C4-2B (cell line): ENCODE measurements at regions not wholly inside any gene's neighbourhood (a gene's known extent, or its start where the extent isn't known, plus 50 kb on each side); places are given as distances from the start of the nearest gene placed in this dataset.

Experiments used
- H3K27ac ChIP-seq: fragments of 450-650 bp; 2 replicates; pipeline ENCODE4 v1.5.1; 2017
- ZFX ChIP-seq: fragments of 450-650 bp; IDR thresholded peaks from 2 replicates; pipeline ENCODE4 v1.6.1; 2017
- TF ChIP-seq, protein P1 (sequence below): fragments of 450-650 bp; conservative IDR thresholded peaks from 2 replicates; pipeline ENCODE4 v1.5.1; 2017; ENCODE audit warnings: mild to moderate bottlenecking

DNA sequence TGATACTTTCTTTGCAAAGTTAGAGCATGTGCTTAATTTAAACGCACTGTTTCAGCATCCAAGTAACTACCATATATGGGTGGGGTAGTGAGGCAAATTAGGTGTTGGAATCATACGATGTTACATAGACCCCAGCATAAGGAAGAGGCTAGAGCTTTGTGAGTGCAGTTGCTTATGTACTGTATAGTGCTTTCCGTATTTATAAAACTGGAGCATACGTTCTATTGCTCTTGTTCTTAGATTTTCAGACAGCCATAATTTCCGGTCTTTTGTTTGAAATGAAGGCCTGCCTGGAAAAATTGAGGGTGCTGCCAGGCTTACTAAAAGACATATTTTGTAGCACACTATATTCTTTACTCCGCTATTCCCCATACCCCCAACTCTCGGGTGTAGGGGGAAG lies 335.7 kb downstream of the FOXG1 start:
- no peak overlapping the region for H3K27ac ChIP-seq
- TF ChIP-seq, protein P1, sequence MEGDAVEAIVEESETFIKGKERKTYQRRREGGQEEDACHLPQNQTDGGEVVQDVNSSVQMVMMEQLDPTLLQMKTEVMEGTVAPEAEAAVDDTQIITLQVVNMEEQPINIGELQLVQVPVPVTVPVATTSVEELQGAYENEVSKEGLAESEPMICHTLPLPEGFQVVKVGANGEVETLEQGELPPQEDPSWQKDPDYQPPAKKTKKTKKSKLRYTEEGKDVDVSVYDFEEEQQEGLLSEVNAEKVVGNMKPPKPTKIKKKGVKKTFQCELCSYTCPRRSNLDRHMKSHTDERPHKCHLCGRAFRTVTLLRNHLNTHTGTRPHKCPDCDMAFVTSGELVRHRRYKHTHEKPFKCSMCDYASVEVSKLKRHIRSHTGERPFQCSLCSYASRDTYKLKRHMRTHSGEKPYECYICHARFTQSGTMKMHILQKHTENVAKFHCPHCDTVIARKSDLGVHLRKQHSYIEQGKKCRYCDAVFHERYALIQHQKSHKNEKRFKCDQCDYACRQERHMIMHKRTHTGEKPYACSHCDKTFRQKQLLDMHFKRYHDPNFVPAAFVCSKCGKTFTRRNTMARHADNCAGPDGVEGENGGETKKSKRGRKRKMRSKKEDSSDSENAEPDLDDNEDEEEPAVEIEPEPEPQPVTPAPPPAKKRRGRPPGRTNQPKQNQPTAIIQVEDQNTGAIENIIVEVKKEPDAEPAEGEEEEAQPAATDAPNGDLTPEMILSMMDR = no peak
- TF ChIP-seq ZFX = no peak

DNA sequence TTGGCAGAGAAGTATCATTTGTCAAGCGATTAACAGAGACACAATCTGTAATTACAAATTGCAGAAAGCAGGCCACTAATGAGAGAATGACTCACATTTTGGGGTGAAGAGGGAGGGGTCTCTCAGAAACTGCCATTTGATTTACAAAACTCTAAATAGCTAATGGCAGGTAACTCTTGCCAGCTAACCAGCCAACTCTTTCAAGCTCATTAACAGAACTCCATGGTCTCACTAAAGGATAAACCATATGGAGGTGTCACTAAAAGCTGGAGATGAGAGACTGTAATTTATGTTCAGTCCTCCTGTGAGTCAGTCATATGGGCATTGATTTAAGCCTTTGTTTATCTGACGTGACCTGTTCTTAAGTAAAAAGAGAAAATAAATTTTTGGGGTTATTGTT lies 336.4 kb downstream of the FOXG1 start:
- no peak overlapping the region for H3K27ac ChIP-seq
- no peak for TF ChIP-seq ZFX
- TF ChIP-seq, protein P1 = no peak

DNA sequence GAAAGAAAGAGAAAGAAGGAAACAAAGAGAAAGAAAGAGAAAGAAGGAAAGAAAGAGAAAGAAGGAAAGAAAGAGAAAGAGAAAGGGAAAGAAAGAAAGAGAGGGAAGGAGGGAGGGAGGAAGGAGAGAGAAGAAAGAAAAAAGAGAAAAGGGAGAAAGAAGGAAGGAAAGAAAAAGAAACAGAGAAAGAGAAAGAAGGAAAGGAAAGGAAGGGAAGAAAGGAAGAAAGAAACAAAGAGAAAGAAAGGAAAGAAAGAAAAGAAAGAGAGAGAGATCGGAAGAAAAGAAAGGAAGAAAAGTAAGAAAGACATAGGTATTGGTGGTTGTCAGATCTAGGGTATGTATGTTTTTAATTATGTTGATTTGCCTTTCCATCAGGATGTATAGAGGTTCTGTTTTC lies 342.3 kb downstream of the FOXG1 start:
- TF ChIP-seq, protein P1 = no peak
- no peak for TF ChIP-seq ZFX
- H3K27ac ChIP-seq = no peak overlapping the region

GRCh38 chr14:29109589-29109988 lies 343.0 kb downstream of the FOXG1 start:
- TF ChIP-seq, protein P1 = no peak
- TF ChIP-seq ZFX = no peak

GRCh38 chr14:29111554-29111953 lies 345.0 kb downstream of the FOXG1 start:
- TF ChIP-seq ZFX = no peak
- TF ChIP-seq, protein P1 = no peak
- H3K27ac ChIP-seq = no peak overlapping the region

More at GRCh38 chr14:29109589-29109988, 343.0 kb downstream of the FOXG1 start:
- H3K27ac ChIP-seq = no peak overlapping the region

GRCh38 chr14:29123017-29123416 lies 356.4 kb downstream of the FOXG1 start:
- TF ChIP-seq, protein P1 = no peak
- no peak for TF ChIP-seq ZFX
- H3K27ac ChIP-seq = no peak overlapping the region

DNA sequence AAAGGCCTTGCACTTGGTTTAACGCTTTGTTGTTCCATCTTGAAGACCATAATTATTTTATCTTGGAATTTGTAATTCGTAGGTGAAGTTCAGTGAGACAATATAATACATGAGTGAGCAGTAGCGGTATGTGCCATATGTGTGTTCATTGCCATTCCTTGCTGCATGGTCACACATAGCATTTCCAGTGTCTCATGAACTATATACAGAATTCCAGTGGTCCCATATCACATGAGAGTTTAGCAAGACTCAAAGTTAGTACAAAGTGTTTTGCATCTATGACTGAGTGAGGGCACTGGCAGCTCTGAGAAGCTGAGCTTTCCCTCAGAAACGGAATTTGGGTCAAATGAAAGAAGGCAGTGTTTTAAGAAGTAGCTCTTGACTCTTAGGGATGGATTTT lies 359.8 kb downstream of the FOXG1 start:
- H3K27ac ChIP-seq = no peak overlapping the region
- TF ChIP-seq, protein P1 = no peak
- no peak for TF ChIP-seq ZFX
